GM18517 (cell line): ENCODE measurements at regions not wholly inside any gene's neighbourhood (a gene's known extent, or its start where the extent isn't known, plus 50 kb on each side); places are given as distances from the start of the nearest gene placed in this dataset.
"Not testable (repeated sequence)": the region's sequence is repeated elsewhere in the genome, so short reads cannot be mapped to it uniquely, and the experiment has no call there.

Experiments
- ATAC-seq: cut with Tn5 transposase; IDR thresholded peaks from one replicate; pipeline ENCODE4 v1.9.1; 2021; ENCODE audit warnings: mild to moderate bottlenecking, moderate library complexity; ENCODE audit not compliant: unreplicated experiment

DNA sequence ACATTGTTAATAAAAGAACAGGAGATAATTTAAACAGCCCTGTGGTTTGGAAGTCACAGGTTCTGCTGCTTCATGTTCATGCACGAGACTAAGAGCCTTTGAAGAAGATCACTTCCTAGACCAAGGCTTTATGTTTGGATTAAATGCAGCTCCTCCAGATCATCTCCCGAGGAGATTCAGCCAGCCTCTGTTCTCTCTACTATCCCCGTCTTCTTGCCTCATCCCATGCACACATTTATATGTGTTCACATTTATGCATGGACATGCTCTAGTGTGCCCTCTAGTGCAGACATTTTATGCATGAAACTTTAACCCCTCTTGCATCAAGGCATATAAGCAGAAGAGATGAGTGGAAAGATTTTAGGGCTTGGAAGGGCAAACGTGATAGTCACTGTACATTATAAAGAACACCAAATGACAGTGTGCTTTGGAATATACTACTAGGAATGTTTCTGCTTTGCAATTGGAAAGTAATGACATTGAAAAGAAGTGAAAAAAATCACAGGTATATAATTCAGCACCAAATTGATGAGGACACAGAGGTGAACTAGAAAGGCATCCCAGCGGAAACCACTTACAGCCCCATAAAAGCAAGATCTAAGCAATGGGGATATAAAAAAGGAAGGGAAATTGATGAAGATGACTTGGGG lies 271.5 kb upstream of the PLGLB2 start:
- not testable (repeated sequence) for ATAC-seq

DNA sequence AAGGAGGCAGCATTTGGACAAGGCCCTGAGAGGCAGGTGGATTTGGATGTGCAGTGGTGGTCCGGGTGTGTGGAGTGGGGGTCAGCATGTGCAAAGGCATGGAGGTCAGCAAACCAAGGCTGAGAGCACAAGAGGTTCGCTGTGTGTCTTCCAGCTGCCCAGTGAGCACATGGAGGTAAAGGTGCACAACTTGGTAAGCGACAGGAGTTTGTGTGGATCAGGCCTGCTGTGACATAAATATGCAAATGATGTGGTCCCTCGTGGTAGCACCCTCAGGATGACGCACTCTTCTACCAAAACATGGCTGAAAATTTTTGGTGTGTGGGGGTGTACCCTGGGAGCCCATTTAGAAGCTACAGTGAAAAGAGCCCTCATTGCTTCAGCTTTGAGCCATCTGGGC lies 271.0 kb upstream of the PLGLB2 start:
- ATAC-seq, result not testable (repeated sequence)

DNA sequence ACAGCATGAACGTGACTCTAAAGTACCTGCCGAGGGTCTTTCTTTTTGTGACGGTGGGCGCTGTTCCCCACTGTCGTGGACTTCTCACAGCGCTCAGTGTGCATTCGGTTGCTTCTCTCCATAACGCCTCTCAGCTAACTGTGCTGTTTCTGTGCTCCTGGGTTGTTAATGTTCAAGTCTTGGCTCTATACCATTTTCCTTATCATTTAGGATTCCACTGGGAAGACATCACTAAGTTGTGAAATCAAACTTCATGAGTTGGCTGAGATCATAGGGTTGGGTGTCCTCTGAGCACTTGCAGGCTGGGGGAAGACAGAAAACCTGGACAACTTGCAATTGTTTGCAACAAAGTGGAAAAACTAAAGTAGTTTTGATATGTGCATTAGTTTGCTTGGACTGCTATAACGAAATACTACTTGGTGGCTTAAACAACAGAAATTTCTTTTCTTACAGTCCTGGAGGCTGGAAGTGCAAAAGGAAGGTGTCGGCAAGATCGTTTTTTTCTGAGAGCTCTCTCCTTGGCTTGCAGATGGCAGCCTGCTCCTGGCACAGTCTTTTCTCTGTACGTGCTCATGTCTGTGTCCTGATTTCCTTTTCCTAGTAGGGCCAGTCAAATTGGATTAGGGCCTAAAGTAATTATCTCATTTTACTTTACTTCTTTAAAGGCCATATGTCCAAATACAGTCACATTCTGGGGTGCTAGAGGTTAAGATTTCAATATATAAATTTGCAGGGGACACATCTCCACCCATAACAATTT lies 270.0 kb upstream of the PLGLB2 start:
- not testable (repeated sequence) for ATAC-seq

DNA sequence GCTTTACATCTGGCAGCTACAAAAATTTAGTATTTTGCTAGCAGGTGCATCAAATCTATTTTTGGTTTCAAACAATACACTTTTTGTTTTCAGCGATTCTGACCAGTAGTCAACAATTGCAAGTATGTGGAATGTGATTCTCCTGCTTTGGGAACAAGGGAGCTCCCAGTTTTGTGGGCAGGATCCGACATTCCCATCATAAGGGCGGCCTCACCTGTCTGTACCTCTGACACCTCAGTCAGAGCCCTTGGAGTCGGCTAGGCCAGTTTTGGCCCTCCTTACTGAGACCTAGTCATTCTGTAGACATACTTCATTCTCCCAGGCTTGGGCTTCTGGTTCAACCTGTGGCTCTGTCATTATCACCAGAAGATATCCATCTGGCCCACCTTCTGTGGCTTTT lies 269.0 kb upstream of the PLGLB2 start:
- ATAC-seq, result not testable (repeated sequence)

DNA sequence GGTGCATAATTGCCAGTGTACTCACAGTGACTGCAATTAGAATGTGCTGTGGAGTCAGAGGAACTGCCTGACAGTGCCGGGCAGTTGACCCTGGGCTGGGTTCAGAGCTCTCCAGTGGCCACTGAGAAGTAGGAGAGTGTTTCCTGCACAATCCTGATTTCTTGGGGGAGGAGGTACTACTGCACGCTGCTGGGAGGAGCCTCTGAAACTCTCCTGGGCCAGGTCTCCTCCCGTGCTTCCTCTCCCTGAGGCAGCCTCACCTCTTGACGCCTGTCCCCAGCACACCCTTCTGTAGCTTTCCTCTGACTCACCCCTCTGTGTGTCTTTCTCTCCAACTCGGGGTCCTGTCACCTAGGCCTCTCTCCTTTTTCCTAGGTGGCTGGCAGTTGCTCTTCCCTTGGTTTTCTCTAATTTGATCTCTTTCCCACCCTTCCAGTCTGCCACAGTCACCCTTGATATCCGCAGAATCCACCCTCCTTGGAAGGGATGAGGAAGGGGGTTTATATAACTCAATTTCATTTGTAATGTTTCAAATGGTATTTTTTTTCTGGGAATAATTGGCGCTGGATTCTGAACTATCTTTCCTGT lies 264.7 kb upstream of the PLGLB2 start:
- not testable (repeated sequence) for ATAC-seq

DNA sequence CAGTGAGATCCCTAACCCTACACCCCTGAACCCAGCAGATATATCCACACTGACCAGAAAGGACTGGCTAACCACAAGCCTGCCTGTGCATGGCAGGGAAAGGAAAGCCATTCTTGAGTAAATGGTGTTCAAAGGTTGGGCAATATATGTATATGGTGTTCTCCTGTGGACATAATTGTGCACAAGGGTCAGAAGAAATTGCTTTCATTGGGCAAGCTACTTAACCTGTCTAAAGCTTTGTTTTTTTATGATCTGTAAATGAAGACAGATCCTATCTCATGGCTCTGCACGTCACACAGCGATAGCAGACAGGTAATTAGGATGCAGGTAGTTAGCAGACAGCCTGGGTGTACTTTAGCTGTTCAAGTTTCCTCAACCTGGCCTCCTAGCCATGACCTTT lies 263.5 kb upstream of the PLGLB2 start:
- not testable (repeated sequence) for ATAC-seq

DNA sequence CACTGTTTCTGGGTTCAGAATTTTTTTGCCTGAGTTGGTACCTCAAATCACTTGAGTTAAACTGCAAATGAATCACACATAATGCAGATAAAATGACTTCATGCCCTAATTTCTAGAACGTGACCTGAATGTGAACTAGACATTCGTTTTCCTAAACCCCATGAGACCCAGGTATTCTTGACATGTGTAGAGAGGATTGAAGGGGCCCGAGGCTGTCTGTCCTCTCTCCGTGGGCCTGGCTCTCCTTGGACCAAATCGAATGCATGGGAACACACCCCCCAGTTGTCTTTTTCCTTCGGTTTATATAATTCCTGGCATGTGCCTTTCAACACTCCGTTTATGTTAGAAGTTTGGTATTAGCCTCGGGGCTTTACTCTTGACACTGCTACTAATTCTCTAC lies 262.4 kb upstream of the PLGLB2 start:
- not testable (repeated sequence) for ATAC-seq

DNA sequence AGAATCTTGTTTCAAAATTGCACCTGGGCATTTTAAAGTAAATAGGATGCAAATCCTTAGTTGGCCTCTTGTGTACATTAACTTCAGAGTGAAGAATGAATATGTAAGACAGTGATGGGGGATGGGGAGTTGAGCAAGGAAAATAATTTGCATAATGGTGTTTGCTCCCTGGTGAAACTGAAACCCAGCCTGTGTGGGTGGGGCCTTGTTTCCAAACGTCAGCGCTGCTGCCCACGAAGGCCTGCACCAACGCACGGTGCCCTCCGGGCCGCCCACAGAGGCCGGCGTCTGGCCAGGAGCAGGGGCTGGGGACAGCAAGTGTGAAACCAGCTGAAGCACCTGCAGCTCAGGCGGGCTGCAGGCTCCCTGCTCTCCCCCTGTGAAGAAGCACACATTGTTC lies 262.0 kb upstream of the PLGLB2 start:
- ATAC-seq, result peak; percentile 96

DNA sequence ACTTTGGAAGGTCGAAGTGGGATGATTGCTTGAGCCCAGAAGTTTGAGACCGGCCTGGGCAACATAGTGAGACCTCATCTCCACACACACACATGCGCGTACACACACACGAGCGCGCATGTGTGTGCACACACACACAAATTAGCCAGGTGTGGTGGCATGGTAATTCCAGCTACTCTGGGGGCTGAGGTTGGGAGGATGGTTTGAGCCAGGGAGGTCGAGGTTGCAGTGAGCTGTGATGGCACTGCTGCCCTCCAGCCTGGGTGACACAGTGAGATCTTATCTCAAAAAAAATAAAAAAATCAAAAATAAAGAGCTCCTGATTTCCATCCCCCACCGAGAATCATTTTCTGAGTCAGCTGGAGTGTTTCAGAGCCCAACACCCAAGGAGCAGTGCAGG lies 261.5 kb upstream of the PLGLB2 start:
- not testable (repeated sequence) for ATAC-seq

DNA sequence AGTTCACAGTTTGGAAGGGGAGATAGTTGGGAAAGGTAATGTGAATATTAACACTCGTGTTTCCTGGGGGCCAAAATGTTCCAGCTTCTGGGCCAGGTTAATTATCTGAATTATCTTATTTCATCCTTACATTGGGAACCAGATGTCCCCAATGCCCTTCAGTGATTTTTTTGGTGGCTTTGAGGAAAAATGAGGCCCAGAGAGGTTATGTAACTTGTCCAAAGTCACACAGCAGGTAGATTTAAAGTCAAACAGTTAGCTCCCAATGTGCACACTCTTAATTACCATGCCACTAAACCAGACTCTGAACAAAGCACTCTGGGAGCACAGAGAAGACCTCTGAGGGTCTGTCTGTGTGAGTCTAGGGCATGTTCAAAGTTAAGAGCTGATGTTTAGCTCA lies 259.9 kb upstream of the PLGLB2 start:
- ATAC-seq, result not testable (repeated sequence)

DNA sequence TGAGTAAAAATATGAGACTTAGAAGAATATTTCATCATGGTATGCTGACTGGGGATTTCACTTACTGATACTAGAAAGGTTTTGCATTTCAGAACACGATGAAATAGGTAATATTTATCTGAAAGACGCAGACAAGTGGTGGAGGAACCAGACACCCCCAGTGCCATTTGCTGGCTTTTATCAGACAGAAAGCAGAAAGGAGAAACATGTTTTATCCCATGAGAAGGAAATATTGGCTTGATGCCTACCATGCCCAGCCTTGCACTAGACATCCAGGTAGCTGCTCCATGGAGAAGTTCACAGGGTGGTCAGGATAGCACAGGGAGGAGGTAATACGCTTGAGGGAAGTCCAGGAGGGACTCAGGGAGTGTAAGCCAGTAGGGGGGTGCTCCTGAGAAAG lies 258.9 kb upstream of the PLGLB2 start:
- not testable (repeated sequence) for ATAC-seq

DNA sequence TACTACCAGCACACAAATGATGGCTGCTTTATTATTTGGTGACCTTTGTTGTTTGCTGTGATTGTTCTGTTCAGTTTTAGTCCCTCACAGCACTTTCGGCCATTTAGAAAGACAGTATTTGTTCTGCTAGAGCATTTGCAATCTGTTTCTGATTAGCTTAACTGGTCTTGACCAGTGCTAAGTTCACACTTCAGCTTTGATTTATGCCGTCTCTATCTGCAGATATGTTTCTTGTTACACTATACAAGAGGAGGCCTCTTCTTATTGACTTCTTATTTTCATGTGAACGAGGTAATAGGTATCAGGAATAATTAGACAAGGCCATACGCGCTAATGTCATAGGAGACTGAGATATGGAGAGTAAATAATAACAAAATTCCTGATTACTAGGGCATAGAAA lies 253.0 kb upstream of the PLGLB2 start:
- ATAC-seq, result not testable (repeated sequence)

DNA sequence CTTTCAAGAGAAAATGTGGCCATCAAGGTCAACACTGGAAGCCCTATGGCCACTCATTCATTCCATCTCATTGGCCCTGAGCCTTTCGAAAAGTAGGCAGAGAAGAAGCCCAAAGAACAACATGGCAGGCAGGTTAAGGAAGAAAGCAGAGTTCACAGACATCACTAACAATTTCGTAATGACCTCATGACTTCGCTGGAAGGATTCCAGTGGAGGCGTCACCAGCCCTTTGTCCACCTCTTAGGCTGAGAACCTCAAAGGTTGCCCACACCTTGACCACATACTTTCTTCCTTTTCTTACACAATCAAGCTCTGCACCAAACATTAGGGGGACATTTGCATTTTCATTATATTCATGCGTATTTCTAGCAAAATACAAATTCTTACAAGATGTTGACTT lies 252.4 kb upstream of the PLGLB2 start:
- not testable (repeated sequence) for ATAC-seq

DNA sequence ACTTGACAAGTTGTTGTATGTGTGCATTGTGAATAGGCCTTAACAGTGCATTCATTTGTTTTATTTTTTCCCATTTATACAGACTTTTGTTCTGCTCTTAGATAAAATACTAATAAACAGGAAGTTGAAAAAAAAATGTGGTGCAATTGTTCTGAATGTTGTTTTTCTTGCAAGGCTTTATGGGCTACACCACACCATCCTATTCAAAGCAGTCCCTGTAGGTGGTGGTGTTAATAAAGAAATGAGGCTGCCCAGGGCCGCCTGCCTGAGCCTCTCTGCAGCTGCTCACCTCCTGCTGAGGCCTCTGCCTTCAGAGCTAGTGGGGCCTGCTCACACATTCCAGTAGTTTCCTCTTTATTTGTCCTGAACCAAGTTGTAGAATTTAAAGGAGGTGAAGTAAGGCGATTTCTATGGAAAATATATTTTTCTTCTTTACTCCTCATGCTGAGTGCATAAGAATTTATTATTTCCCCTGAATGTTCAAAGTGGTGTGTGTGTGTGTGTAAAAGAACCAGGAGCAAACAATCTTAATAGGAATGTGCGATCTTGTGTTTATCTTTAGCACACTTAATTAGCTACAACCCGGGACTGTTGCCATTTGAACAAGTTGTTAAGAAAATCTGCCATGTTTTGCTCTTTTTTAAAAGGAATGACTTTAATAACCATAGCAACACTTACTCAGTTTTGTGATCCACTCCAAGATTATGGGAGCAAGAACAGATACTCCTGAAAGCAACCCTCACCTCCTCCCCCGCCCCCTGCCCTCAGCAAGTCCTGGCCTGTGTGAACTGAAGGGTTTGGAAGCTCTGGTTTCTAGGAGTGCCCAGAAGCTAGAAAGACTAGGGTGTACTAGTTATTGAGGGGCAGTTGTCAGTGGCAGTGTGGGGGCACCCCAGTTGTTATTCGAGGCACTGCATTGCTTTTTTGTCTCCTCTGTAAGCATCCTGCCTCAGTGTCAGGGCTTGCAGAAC lies 251.6 kb upstream of the PLGLB2 start:
- peak; percentile 83 for ATAC-seq

DNA sequence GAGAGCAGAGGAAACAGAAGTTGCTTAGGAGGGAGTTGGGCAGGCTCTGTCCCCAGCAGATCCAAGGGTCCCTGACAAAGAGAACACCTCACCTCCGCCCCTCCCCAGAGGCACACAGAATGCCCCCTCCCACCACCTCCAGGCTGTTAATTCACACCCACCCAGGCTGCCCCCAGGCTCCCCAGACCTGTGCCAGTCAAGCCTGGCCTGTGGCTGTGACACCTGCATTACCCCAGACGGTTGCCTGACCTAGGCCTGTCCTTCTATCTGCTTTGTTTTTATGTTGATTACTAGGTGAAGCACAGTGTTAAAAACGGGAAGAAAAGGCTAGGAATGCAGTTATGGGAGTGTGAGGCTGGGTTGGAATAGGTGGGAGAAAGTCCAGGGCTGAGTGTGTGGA lies 250.8 kb upstream of the PLGLB2 start:
- not testable (repeated sequence) for ATAC-seq

DNA sequence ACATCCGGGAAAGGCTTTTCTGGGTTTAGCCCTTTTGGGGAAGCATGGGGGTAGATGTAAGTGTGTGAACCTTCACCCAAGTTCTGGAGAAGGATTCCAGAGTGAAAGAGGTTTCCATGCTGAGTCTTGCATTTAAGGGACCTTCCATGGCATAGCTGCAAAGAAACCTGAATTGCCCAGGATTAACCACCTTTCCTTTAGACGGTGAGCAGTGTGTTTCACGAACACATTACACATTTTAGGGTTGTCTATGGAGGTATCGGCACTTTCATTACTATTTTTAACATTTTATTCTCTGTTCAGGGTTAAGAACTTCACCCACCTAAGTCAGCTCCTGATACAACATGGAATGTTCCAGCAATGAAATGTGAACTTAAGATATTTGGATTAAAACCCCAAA lies 250.2 kb upstream of the PLGLB2 start:
- ATAC-seq, result not testable (repeated sequence)

DNA sequence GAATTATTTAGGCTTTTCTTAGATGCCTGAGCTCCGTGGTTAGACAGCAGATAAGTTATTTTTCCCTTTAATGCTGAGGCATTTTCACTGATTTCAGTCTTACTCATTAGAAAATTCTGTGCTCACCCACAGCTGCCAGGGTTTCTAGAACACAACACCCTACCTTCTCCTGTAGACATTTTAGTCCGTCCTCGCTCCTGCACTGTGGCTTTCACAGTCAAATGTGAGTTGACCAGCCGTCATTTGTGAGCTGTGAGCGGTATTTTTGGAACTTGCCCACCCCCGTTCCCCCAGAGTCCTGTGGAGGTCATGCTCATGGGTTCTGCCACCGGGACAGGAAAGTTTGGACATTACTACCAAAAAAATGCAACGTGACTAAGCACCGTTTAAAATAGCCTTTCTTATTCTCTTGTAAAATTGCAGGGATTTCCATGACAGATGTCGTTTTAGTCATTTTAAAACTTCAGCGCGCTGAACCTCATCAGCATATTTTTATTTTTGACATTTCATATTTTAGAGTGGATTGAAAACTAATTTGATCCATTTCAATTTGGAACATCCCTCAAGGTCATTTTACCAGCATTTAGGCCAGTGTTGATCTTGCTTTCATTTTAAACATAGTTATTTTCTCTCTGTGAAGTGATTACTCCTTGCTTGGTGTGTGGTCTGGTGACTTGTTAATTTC lies 249.6 kb upstream of the PLGLB2 start:
- ATAC-seq, result peak; percentile 62

DNA sequence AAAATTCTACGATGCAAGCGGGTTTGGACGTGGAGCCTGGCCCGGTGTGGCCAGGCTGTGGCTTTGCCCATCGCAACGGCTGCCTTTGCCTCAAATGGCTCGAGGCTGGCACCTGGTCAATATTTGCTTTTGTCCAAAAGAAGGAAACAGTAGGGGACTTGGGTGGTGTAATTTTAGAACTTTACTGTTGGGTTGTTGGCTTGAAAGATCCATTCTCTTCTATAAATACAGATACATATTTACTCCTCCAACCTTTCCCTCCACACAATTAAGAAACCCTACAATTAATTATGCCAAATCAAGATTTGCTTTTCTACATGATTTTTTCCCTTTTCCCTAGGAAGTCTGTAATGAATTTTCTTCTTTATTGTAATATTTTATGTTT lies 249.0 kb upstream of the PLGLB2 start:
- not testable (repeated sequence) for ATAC-seq

DNA sequence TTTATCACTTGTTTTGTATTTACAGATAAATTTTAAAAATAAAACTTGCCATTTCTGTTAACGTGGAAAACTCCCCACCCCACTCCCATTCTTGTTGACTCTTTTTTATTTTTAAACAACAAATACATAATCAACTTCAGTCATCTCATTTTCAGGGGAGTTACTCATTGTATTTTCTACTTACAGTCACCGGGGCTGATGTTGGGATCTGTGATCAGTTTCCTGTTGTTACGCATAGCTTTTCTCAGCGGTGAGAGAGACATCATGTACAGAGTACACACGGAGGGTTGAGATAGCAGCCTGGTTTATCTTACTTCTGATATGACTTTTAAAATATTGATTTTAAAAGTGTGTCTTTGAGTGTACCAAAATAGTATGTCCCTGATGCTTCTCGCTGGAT lies 248.0 kb upstream of the PLGLB2 start:
- not testable (repeated sequence) for ATAC-seq

DNA sequence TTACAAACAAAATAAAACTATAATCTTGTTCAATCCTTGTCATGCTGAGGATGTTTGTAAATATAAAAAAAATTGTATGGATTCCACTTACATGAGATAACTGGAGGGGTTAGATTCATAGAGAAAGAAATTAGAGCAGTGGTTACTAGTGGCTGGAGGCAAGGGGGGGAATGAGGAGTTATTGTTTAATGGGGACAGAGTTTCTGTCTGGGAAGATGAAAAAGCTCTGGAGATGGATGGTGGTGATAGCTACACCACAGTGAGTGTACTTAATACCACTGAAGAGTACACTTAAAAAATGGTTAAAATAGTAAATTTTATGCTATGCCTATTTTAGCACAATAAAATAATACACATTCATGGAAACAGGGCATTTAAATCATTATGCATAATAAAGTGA lies 247.5 kb upstream of the PLGLB2 start:
- not testable (repeated sequence) for ATAC-seq
